Fibroblast of skin of right biceps (primary cell): ENCODE measurements at regions not wholly inside any gene's neighbourhood (a gene's known extent, or its start where the extent isn't known, plus 50 kb on each side); places are given as distances from the start of the nearest gene placed in this dataset.
"Not testable (repeated sequence)": the region's sequence is repeated elsewhere in the genome, so short reads cannot be mapped to it uniquely, and the experiment has no call there.

Experiments
- DNase-seq: peaks from one replicate; pipeline ENCODE4 v3.0.0-alpha.2; 2013

DNA sequence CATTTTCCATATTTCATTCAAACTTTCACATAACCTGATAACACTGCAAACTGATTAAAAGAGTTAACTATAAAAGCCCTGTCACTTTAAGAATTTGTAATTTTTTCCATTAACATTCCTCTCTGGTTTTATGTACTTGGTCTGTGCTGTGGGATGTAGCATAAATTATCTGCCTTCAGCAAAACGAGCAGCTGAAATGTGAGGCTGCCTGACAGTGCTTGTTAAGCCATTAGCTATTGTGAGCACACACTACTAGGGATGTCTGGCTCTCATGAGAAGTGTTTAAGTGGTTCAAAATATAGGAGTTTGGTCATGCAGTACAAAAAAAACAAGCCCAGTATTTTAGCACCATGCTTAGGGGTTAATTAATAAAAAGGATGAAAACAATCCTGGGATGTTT lies 63.0 kb downstream of the HOXA1 start:
- DNase-seq: peak; percentile 63

DNA sequence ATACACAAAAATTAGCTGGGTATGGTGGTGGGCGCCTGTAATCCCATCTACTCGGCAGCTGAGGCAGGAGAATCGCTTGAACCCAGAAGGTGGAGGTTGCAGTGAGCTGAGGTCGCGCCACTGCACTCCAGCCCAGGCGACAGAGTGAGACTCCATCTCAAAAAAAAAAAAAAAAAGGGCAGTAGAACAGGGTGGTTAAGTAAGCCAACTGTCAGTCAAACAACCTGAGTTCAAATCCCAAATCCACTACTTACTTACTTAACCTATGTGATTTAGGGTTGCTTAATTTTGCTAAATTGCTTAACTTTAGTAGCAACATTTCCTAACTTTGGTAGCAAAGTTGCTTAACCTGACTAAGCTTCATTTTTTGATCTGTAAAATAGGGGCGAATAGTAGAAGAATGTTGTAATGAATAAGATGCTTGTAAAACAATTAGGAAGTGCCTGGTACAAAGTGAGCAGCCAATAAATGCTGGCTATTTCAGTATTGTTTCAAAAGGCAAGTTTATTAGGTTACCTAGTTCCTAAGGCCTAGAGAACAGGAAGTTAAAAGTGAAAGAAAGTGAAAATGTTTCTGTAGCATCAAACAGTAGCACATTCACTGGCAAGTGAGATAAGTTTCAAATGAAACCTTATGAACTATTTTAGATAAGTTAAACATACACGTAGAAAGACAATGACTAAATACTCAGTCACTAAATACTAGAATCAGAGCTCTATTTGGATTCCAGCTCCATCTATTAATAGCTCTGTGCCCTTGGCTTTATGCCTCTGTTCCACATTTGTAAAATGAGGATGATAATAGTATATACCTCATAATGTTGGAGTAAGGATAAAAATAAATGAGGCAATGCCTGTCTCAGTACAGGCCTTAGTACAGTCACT lies 64.3 kb downstream of the HOXA1 start:
- peak; percentile 77 for DNase-seq

DNA sequence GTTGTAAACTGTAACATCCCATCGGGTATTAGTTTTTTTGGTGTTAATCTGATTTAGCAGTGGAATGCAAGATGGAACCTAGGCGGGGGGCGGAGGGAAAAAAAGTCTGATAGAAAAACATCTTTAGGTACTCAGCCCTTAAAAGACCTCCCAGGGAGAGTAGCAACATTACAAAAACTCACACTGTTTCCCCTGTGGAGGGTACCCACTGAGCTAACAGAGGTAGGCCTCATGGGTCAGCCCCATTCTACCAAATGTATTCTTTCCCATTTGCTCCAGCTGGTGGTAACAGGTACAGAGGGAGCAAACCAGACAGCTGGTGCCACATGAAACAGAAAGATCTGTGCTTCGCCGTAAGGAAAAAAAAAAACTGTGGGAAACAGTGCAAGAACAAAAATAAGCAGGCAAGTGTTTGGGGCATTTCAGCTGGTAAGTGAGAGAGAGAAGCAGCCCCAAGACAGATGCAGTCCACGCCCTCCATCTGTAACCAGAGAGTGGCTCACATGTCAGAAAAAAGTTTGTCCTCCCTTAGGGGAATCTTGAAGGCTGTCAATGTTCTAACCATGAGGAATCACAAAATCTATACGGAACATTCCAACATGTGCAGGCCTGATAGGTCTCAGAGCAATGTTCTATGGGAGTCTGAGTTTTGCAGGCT lies 65.3 kb downstream of the HOXA1 start:
- no peak for DNase-seq

DNA sequence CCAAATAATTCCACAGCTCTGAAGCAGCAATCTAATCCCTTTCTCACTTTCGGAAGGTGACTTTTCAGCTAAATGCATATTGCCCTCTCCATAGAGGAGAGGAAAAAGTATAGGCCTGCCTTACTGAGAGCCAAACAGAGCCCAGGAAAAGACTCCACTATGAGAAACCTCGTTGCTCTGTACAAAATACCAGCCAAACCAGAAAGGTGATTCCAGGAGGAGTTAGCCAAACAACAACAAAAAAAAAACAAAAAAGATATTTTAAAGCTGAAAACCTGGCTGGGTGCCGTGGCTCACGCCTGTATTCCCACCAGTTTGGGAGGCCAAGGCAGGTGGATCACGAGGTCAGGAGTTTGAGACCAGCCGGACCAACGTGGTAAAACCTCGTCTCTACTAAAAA lies 70.5 kb downstream of the HOXA1 start:
- DNase-seq: no peak

DNA sequence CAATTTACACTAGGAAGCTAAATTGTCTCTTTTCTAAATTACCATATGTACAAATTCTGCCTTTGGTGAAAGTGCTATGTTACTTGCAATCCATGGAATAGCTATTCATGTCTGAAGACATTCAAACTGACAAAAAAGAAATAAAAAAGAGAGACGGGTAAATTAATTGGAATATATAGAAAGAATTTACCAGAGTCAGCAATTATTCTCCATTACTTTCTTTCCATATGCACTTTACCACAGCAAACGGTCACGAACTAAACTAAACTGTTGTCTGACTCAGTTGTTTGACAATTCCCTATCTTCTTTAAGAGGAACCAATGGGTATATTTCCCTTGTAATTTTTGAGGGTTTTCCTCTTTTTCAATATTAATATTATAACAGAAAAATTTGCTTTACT lies 85.7 kb downstream of the HOXA1 start:
- no peak for DNase-seq

DNA sequence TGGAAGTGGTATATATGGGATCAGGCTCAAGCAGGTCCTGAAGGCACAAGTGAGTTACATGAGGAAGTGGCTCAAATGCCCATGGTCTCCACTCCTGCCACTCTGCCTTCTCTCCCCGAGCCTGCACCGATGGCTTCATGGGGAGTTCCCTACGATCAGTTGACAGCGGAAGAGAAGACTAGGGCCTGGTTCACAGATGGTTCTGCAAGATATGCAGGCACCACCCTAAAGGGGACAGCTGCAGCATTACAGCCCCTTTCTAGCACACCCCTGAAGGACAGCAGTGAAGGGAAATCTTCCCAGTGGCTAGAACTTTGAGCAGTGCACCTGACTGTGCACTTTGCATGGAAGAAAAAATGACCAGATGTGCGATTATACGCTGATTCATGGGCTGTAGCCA lies 95.3 kb downstream of the HOXA1 start:
- DNase-seq: no peak

DNA sequence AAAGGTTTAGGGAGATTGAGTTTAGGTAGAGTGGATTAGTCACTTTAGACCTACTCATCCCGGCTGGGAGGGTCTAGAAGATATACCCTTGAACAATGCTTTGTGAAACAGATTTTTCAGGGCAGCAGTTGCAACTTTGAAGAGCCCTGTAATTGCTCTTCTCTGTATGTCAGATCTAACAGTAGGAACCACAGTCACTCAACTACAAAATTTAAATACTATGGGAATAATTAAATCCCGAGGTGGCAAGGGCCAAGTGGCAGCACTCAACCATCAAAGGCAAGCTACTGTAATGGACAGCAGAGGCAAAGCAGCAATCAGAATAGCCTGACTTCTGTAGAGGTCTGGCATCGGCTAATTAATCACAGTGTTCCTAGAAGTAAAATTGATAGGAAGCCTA lies 97.5 kb downstream of the HOXA1 start:
- DNase-seq: not testable (repeated sequence)

DNA sequence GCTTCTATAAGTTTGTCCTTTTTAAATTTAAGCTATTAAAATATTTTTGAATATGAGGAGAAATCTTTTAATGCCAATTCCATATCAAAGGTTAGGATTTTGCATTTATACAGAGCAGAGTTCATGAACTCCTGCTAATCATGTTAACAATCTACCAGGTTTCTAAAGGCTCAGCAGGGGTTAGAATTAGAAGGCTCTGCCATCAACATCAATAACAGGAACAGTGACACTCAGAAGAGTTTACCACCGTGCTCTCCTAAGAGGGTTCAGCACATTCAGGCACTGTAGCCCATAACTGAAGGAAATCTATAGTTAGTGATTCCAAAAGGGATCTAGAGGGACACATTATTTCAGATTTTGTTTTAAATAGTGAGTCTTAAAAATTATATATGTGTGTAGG lies 100.1 kb downstream of the HOXA1 start:
- DNase-seq: no peak

DNA sequence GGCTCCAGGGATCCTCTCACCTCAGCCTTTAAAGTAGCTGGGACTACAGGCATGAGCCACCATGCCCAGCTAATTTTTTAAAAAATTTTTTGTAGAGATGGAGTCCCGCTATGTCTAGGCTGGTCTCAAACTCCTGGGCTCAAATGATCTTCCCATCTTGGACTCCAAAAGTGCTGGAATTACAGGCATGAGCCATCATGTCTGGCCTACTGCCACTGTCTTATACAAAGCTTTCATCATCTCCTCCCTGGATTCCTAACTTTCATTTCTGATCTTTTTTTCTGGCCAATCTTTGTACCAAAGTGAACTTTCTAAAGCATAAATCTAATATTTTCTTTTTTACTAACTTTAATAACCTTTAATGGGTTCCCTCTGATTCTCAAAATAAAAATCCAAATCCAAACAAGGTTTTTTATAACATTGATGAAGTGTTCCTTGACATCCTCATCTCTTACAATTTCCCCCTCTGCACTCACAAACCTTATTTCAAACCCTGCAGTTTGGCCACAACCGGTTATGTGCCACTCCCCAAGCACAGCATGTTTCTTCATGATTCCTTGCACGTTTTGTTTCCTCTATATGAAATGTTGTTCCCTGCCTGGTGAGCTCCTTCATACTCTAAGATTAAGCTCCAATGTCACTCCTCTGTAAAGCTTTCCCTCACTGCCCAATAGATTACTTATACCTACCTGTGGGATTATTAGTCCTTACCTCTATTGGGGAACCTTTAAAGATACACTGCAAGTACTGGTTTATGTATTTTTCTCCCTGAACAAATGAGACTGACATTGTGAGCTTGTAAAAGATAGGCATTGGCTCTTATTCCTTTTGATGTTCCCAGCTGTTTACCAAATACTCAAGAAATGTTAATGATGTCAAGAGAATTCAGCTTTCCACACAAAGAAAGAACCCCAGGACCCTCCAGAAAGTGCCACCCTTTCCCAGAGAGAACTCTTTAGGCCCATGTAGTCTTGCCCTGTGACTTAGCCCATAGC lies 101.7 kb downstream of the HOXA1 start:
- peak; percentile 52 for DNase-seq

DNA sequence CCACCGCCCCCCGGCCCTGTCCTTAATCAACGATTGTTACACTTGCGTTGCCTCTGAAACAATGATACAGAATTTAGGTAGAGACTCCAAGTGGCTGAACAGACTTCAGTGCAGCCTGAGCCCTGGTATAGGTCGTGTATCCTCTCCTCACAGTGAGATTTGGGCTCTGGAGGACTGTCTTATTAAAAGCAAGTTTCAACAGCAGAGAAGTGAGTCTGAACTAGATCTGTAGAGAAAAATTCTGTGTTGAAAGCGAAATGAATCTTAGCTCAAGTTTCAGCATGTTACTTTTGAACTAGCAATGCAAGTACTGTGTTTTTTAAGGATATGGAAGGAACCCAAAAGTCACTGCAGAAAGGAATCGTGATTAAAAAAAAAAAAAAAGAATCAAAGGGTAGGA lies 103.1 kb downstream of the HOXA1 start:
- no peak for DNase-seq

DNA sequence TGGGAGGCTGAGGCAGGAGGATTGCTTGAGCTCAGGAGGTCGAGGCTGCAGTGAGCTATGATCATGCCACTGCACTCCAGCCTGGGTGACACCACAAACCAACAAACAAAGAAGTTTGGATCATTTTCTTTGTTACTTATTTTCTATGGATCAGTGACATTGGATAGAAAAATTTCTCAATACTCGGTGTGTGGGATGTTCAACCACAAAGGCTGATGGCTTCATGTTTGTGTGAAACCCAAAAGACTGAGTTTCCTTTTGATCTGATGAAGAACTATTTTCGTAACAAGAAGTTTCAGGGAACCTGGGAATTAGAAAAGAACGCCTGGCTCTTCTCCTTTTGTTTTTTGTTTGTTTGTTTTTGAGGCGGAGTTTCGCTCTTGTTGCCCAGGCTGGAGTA lies 104.0 kb downstream of the HOXA1 start:
- DNase-seq: no peak

DNA sequence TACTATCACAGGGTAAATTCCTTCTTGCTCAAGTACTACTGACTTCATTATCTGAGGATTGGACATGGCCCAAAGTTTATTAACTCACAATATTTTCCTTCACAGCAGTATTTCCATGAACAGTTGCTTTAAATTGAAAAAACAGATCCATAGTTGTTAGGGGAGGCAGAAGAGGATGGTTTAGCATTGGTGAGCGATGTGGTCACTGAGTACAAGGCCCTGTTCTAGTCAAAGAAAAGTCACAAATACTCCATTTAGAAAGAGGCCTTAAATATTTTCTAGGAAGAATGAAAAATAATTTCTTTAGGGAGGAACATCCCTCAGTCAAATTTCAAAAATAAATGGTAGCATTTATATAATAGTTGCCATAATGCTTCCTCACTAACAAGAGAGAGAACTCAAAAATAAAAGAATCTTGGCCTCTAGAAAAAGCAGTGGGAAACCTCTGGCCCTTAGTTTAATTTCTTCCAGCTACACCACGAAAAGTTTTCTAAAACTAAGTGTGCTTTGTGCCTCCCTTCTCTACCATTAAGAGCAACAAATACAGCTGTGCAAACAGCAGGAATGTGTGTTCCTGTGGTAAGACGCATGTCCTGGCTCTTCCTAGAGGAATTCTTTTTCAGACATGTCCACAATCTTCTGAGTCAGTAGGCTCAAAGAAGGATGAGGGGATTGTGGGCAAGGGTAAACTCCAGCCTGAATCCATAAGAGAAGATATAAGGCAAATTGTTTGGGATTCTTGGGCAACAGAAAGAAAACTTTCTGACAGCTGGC lies 105.7 kb downstream of the HOXA1 start:
- peak; percentile 11 for DNase-seq

DNA sequence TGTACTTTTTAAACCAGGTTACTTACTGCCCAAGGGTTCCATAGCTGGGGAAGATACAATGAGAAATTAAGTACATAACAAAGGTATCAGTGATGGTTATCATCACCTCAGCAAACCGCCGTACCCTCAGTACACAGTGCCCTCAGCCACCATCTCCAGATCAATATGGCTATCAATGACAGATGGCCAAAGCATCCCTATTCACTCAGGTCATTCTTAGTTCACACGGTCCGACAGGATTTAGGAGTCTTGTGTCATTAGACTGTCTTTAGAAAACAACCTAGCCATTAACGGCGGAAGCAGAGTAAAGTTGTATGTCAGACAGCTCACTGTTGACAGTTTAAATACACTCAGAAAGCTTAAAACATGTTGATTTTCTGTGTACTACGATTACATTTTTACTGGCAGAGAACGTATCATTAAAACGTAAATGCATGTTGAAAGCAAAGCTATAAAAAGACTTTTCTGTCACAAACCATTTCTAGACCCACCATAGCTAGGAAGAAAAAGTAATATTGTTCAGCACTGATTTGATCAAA lies 106.9 kb downstream of the HOXA1 start:
- DNase-seq: no peak

DNA sequence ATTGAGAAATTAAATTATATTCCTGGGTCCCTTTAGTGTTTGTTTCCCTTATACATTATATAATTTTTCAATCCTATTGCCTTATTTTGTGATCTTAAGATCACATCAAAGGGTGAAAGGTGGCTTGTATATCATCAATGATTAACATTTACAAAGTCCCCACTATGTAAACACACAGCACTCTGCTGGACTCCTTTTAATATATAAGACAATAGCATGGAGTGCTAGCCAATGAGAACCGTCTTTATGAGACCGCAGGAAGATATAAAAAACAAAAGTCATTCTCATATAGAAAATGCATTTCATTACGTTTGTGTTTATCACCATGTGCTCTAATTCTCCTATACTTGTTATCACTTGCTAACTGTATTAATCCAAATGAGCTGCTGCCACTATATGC lies 108.5 kb downstream of the HOXA1 start:
- no peak for DNase-seq

DNA sequence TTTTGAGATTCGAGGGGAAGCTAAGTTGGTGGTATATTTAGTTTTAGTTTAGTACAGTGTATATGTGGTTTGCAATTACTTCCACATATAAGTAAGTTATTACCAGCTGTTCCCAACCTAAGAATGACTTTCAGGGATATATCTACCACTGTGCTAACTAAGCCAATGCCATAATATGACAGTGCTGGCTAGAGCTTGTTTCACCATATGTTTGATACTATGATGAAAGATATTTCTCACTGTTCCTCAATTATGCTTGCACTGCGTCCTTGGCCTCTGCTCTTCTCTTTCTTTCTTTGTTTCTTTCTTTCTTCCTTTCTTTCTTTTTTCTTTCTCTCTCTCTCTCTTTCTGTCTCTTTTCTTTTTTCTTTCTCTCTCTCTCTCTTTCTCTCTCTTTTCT lies 113.8 kb upstream of the SKAP2 start:
- no peak for DNase-seq

DNA sequence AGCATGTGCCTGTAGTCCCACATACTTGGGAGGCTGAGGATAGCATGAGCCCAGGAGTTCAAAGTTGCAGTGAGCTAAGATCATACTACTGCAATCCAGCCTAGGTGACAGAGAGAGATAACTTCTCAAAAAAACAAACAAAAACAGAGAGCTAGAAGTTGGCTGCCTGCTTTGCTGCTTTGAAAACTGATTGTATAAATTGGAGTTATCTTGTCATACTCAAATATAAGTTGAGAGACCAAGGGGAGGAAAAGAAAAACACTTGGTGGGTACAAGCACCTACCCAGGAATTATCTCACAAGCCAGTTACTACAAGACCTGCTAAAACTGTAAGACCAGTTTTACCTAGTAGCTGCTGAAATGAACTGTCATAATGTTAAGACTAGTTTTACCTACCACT lies 112.5 kb upstream of the SKAP2 start:
- no peak for DNase-seq

DNA sequence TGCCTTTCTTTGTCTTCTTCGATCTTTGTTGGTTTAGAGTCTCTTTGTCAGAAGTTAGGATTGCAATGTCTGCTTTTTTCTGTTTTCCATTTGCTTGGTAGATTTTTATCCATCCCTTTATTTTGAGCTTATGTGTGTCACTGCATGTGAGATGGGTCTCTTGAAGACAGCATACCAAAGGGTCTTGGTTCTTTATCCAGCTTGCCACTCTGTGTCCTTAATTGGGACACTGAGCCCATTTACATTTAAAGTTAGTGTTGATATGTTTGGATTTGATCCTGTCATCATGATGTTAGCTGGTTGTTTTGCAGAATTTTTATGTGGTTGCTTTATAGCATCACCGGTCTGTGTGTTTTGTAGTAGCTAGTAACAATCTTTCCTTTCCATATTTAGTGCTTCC lies 107.5 kb upstream of the SKAP2 start:
- not testable (repeated sequence) for DNase-seq

DNA sequence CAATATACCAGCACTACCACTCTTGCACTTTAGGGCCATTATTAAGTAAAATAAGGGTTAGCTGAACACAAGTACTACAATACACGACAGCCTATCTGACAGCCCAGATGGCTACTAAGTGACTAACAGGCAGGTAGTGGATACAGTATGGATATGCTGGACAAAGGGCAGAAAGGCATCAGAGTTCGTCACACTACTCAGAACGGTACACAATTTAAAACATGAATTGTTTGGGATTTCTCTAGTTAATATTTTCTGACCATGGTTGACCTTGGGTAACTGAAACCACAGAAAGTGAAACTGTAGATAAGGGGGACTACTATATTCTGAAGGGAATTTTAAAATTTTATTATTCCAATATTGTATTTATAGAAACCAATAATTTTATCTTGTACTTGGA lies 101.3 kb upstream of the SKAP2 start:
- no peak for DNase-seq

DNA sequence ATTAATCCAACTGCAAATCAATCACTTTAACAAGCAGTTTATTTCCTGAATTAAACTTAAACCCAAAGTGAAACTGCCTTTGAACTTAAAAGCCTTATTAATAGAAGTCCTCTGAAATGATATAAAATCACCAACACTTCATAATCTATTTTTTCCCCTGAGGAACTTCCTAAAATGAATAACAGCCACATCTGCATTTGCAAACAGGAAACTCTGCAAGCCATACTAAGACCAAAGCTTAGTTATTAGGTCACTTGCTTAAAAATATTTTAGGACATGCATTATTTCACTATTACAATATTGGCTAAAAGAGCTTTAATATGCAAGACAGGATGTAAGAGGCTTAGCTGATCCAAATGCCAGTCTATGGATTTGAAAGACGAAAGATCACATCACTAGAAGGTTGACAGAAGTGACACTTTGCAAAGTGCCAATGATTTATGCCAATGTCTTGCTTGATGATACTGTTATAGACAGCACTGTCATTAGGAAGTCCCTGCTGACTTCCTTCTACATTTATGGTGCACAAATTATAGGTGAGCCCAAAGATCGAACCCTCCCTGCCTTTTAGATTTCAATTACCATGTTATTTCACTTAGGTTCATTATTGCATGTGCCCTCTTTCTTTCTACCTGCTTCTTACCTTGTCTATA lies 99.9 kb upstream of the SKAP2 start:
- no peak for DNase-seq

DNA sequence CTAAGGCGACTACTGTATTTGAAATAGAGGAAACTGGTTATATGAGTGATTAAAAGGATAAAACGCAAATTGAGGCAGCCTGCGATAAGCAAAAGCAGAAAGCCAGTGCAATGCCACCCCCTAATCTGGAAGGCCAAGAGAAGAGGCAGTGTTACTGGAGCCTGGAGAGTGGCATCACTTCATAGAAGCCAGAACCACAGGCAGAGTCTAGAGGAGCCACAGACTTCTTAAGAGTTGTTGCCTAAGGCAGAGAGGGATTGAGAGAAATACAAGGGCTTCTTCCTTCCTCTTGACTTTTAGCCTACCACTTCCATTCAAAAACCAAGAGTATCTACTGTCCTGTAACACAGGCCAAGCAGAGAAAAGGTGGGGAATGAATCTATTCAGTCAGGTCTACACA lies 94.9 kb upstream of the SKAP2 start:
- DNase-seq: no peak

DNA sequence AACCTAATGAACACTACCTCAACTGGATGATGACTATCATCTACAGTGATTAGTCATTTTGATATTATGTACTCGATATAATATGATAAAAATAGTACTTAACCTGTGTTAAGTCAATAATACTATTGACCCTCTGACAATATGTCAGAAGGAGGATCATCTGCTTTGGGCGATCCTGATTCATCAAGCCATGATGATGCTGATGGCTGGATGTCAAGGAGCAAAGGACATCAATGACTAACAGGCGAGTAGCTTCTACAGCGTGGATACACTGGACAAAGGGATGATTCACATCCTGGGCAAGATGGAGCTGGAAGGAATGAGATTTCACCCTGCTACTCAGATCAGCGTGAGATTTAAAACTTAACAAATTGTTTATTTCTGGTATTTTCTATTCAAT lies 94.4 kb upstream of the SKAP2 start:
- DNase-seq: peak; percentile 66

DNA sequence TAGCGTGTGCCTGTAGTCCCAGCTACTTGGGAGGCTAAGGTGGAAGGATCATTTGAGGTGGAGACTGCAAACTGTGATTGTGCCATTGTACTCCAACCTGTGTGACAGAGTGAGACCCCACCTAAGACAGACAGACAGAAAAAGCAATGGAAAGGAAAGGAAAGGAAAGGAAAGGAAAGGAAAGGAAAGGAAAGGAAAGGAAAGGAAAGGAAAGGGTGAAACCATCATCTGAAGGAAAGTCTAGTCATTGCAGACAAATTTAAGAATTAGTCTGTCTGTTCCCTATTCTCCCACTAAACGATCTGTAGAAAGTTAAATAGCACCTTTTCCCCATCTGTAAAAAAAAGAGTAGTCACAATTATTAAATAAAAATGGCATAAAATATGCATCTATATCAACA lies 91.1 kb upstream of the SKAP2 start:
- DNase-seq: no peak
